ENCODE measurements at regions not wholly inside any gene's neighbourhood (a gene's known extent, or its start where the extent isn't known, plus 50 kb on each side); places are given as distances from the start of the nearest gene placed in this dataset.

DNA sequence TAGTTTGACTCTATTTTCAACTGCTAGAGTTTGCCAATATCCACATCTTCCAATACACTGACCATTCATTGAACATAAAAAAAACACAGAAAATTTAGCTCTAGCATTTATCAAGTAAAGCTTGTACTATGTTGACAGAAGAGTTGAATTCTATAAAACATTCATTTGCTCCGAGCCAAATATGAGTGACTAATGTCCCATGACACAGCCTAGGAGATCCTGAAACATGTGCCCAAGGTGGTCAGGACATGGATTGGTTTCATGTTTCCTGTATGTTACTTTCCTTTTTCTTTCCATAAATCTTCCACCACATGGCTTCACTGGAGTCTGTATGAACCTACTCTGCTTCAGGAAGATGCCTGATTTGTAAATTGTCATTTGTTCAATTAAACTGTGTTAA is 122.4 kb upstream of the PRDM9 start:
- TF ChIP-seq EP300 (IDR thresholded peaks at IDR 0.05): no peak
- no peak for TF ChIP-seq POLR2A (IDR thresholded peaks at IDR 0.05)
- TF ChIP-seq, protein P1, sequence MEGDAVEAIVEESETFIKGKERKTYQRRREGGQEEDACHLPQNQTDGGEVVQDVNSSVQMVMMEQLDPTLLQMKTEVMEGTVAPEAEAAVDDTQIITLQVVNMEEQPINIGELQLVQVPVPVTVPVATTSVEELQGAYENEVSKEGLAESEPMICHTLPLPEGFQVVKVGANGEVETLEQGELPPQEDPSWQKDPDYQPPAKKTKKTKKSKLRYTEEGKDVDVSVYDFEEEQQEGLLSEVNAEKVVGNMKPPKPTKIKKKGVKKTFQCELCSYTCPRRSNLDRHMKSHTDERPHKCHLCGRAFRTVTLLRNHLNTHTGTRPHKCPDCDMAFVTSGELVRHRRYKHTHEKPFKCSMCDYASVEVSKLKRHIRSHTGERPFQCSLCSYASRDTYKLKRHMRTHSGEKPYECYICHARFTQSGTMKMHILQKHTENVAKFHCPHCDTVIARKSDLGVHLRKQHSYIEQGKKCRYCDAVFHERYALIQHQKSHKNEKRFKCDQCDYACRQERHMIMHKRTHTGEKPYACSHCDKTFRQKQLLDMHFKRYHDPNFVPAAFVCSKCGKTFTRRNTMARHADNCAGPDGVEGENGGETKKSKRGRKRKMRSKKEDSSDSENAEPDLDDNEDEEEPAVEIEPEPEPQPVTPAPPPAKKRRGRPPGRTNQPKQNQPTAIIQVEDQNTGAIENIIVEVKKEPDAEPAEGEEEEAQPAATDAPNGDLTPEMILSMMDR (IDR thresholded peaks at IDR 0.05): no peak
- TF ChIP-seq POLR2AphosphoS5 (IDR thresholded peaks at IDR 0.05): no peak
